NCI-H748 (cell line): ENCODE measurements at regions not wholly inside any gene's neighbourhood (a gene's known extent, or its start where the extent isn't known, plus 50 kb on each side); places are given as distances from the start of the nearest gene placed in this dataset.
"Not testable (repeated sequence)": the region's sequence is repeated elsewhere in the genome, so short reads cannot be mapped to it uniquely, and the experiment has no call there.

Experiments used
- DNase-seq: peaks from one replicate; lab custom pipeline; 2025; ENCODE audit not compliant: unreplicated experiment; lab: John Stamatoyannopoulos, UW

GRCh38 chr12:67716817-67717216 lies 68.3 kb downstream of the DYRK2 start:
- DNase-seq, result no peak

- DNase-seq, result not testable (repeated sequence)
These were observed 70.8 kb downstream of the DYRK2 start for GRCh38 chr12:67719303-67719702.

- peak; percentile 62 for DNase-seq
These were observed 71.9 kb downstream of the DYRK2 start for GRCh38 chr12:67720351-67720856.

- DNase-seq, result peak; percentile 36
These were observed 72.7 kb downstream of the DYRK2 start for GRCh38 chr12:67721248-67721647.

- no peak for DNase-seq
These were observed 73.8 kb downstream of the DYRK2 start for GRCh38 chr12:67722296-67722695.

- no peak for DNase-seq
These were observed 78.3 kb downstream of the DYRK2 start for GRCh38 chr12:67726868-67727267.

GRCh38 chr12:67727702-67728666 lies 79.4 kb downstream of the DYRK2 start:
- no peak for DNase-seq

GRCh38 chr12:67732857-67733256 lies 84.3 kb downstream of the DYRK2 start:
- no peak for DNase-seq

- DNase-seq, result no peak
These were observed 87.3 kb downstream of the DYRK2 start for GRCh38 chr12:67735868-67736267.

- DNase-seq, result no peak
These were observed 92.2 kb downstream of the DYRK2 start for GRCh38 chr12:67740711-67741110.

GRCh38 chr12:67741270-67741669 lies 92.7 kb downstream of the DYRK2 start:
- DNase-seq, result no peak

- no peak for DNase-seq
These were observed 93.9 kb downstream of the DYRK2 start for GRCh38 chr12:67742461-67742860.

GRCh38 chr12:67747869-67748742 lies 99.6 kb downstream of the DYRK2 start:
- no peak for DNase-seq

GRCh38 chr12:67748743-67749040 lies 100.1 kb downstream of the DYRK2 start:
- DNase-seq, result no peak

- DNase-seq, result no peak
These were observed 102.1 kb downstream of the DYRK2 start for GRCh38 chr12:67750513-67751183.

- DNase-seq, result no peak
These were observed 102.9 kb downstream of the DYRK2 start for GRCh38 chr12:67751381-67751928.

GRCh38 chr12:67752226-67752732 lies 103.7 kb downstream of the DYRK2 start:
- no peak for DNase-seq

- DNase-seq, result no peak
These were observed 106.6 kb downstream of the DYRK2 start for GRCh38 chr12:67754933-67755697.

- no peak for DNase-seq
These were observed 109.1 kb downstream of the DYRK2 start for GRCh38 chr12:67757651-67758050.

GRCh38 chr12:67758119-67758518 lies 109.6 kb downstream of the DYRK2 start:
- DNase-seq, result no peak
